ENCODE measurements at regions not wholly inside any gene's neighbourhood (a gene's known extent, or its start where the extent isn't known, plus 50 kb on each side); places are given as distances from the start of the nearest gene placed in this dataset.

- no peak for TF ChIP-seq YY1 (IDR thresholded peaks at IDR 0.05)
- TF ChIP-seq GABPA (IDR thresholded peaks at IDR 0.05 in 1 of 2, conservative IDR thresholded peaks at IDR 0.05 in 1 of 2), result no peak
- TF ChIP-seq RAD21 (IDR thresholded peaks at IDR 0.05), result no peak
- TF ChIP-seq CTCF (IDR thresholded peaks at IDR 0.05; ENCODE audit: low read depth, low read length, missing input control), result no peak
Observed at GRCh38 chr6:148635070-148635743, 111.6 kb upstream of the UST start.
